ENCODE measurements at regions not wholly inside any gene's neighbourhood (a gene's known extent, or its start where the extent isn't known, plus 50 kb on each side); places are given as distances from the start of the nearest gene placed in this dataset.

GRCh38 chr11:122230385-122230755 lies 114.4 kb upstream of the BLID start:
- no peaks in the 10 kb centered on the region for H3K36me3 ChIP-seq (ENCODE audit: insufficient read depth, low read length)

DNA sequence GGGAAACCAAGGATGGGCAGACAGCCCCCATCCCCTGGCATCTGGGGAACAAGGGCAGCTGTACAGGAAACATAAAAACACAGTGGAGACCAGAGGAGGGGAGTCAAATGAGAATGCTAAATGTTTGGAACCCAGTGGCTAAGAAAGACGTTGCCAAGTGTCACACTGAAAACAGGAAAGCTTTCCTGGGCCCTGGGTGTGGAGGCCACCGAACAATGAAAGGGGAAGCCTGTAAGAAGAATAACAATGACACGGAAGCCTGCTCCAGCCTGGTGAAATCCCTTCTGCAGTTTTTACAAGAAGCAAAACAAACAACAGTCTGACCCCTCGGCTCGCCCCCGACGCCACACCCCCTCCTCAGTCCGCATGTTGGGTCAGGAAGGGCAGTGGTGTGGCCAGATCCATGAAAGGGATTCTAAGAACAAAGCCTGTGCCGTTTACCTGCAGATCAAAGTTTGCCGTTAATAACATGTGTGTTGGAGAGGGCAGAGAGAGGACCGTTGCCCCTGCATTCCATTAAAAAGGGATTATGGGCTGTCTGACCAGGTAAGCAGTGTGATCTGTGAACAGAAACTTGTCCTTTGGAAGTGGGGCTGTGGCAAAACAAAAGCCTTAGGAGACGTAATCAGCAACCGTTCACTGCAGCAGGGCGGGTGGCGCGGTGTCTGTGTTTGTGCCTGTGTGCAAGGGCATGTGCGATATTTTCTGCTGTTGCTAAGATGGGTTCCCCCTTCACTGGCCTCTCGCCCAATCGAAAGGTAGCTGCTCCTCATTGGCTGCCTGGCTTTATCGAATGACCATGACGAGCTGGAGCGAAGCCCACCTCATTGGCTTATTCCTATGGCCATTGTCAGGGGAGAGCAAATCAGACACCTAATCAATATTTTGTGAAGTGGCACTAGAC lies 113.7 kb upstream of the BLID start:
- H3K9ac ChIP-seq (ENCODE audit: low read depth, low read length, poor library complexity, severe bottlenecking): no peak overlapping the region
- no peak overlapping the region for H3K4me3 ChIP-seq (ENCODE audit: low read length, poor library complexity, severe bottlenecking)
- no peaks in the 10 kb centered on the region for H4K20me1 ChIP-seq (ENCODE audit: insufficient read depth, low read length, poor library complexity, severe bottlenecking)
- H3K4me2 ChIP-seq (ENCODE audit: low read depth, low read length, poor library complexity, severe bottlenecking): no peak overlapping the region
- H3K4me1 ChIP-seq (ENCODE audit: insufficient read depth, low read length, poor library complexity, severe bottlenecking): no peaks in the 10 kb centered on the region
- no peaks in the 10 kb centered on the region for H3K27me3 ChIP-seq (ENCODE audit: insufficient read depth, low read length, poor library complexity, severe bottlenecking)
- no peak overlapping the region for H2AFZ ChIP-seq (ENCODE audit: low read length)
- H3K36me3 ChIP-seq (ENCODE audit: insufficient read depth, low read length): no peaks in the 10 kb centered on the region
- H3K79me2 ChIP-seq (ENCODE audit: insufficient read depth, low read length): no peaks in the 10 kb centered on the region
- no peaks in the 10 kb centered on the region for H3K9me3 ChIP-seq (ENCODE audit: insufficient read depth, low read depth, low read length)
- H3F3A ChIP-seq (ENCODE audit: low read depth): no peaks in the 10 kb centered on the region
- H3K9me2 ChIP-seq (replicated peaks; ENCODE audit: low read depth, low read length): no peaks in the 10 kb centered on the region
- TF ChIP-seq EZH2phosphoT487 (IDR thresholded peaks at IDR 0.05; ENCODE audit: borderline replicate concordance): no peak
- TF ChIP-seq, protein P1, sequence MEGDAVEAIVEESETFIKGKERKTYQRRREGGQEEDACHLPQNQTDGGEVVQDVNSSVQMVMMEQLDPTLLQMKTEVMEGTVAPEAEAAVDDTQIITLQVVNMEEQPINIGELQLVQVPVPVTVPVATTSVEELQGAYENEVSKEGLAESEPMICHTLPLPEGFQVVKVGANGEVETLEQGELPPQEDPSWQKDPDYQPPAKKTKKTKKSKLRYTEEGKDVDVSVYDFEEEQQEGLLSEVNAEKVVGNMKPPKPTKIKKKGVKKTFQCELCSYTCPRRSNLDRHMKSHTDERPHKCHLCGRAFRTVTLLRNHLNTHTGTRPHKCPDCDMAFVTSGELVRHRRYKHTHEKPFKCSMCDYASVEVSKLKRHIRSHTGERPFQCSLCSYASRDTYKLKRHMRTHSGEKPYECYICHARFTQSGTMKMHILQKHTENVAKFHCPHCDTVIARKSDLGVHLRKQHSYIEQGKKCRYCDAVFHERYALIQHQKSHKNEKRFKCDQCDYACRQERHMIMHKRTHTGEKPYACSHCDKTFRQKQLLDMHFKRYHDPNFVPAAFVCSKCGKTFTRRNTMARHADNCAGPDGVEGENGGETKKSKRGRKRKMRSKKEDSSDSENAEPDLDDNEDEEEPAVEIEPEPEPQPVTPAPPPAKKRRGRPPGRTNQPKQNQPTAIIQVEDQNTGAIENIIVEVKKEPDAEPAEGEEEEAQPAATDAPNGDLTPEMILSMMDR (conservative IDR thresholded peaks at IDR 0.05; ENCODE audit: low read length): no peak

More at GRCh38 chr11:122230385-122230755, 114.4 kb upstream of the BLID start:
- Histone ChIP-seq H3F3A (ENCODE audit: low read depth) (no peaks in the 10 kb centered on the region), H3K9ac (ENCODE audit: low read depth, low read length, poor library complexity, severe bottlenecking) (no peak overlapping the region), H3K4me2 (ENCODE audit: low read depth, low read length, poor library complexity, severe bottlenecking) (no peak overlapping the region), H3K9me3 (ENCODE audit: insufficient read depth, low read depth, low read length) (no peaks in the 10 kb centered on the region), H2AFZ (ENCODE audit: low read length) (no peak overlapping the region), H4K20me1 (ENCODE audit: insufficient read depth, low read length, poor library complexity, severe bottlenecking) (no peaks in the 10 kb centered on the region), H3K9me2 (replicated peaks; ENCODE audit: low read depth, low read length) (no peaks in the 10 kb centered on the region), H3K4me3 (ENCODE audit: low read length, poor library complexity, severe bottlenecking) (no peak overlapping the region), H3K27me3 (ENCODE audit: insufficient read depth, low read length, poor library complexity, severe bottlenecking) (no peaks in the 10 kb centered on the region), H3K79me2 (ENCODE audit: insufficient read depth, low read length) (no peaks in the 10 kb centered on the region), H3K4me1 (ENCODE audit: insufficient read depth, low read length, poor library complexity, severe bottlenecking) (no peaks in the 10 kb centered on the region)
- TF ChIP-seq EZH2phosphoT487 (IDR thresholded peaks at IDR 0.05; ENCODE audit: borderline replicate concordance): no peak
- TF ChIP-seq, protein P1 (conservative IDR thresholded peaks at IDR 0.05; ENCODE audit: low read length): no peak

DNA sequence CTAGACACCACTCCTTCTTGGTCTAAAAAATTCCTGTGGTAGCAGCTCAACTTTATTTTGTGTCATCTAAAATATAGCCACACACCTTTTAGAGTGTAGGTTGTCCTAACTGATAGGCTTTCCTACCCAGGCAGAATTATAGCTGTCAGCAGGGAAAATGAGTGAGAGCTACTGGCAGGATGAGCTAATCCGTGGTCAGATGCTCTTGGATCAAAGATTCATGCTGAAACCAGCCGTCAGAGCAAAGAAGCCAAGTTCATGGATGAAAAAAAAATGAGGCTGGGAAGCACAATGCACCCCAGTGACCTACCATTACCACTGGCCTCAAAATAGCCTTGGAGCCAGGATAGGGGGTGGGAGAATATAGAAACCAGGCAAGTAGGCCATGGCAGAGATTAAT lies 113.1 kb upstream of the BLID start:
- no peaks in the 10 kb centered on the region for H3K79me2 ChIP-seq (ENCODE audit: insufficient read depth, low read length)
- no peaks in the 10 kb centered on the region for H3K27me3 ChIP-seq (ENCODE audit: insufficient read depth, low read length, poor library complexity, severe bottlenecking)
- H3K4me2 ChIP-seq (ENCODE audit: low read depth, low read length, poor library complexity, severe bottlenecking): no peak overlapping the region
- no peaks in the 10 kb centered on the region for H3K9me3 ChIP-seq (ENCODE audit: insufficient read depth, low read depth, low read length)
- no peaks in the 10 kb centered on the region for H3K36me3 ChIP-seq (ENCODE audit: insufficient read depth, low read length)
- H3K9me2 ChIP-seq (replicated peaks; ENCODE audit: low read depth, low read length): no peaks in the 10 kb centered on the region
- H3K9ac ChIP-seq (ENCODE audit: low read depth, low read length, poor library complexity, severe bottlenecking): no peak overlapping the region
- H3K4me1 ChIP-seq (ENCODE audit: insufficient read depth, low read length, poor library complexity, severe bottlenecking): no peaks in the 10 kb centered on the region
- H3K4me3 ChIP-seq (ENCODE audit: low read length, poor library complexity, severe bottlenecking): no peak overlapping the region
- TF ChIP-seq EZH2phosphoT487 (IDR thresholded peaks at IDR 0.05; ENCODE audit: borderline replicate concordance): no peak
- TF ChIP-seq, protein P1 (conservative IDR thresholded peaks at IDR 0.05; ENCODE audit: low read length): no peak
- no peaks in the 10 kb centered on the region for H3F3A ChIP-seq (ENCODE audit: low read depth)
- H2AFZ ChIP-seq (ENCODE audit: low read length): no peak overlapping the region
- H4K20me1 ChIP-seq (ENCODE audit: insufficient read depth, low read length, poor library complexity, severe bottlenecking): no peaks in the 10 kb centered on the region

All from Loucy (cell line).